ENCODE measurements at regions not wholly inside any gene's neighbourhood (a gene's known extent, or its start where the extent isn't known, plus 50 kb on each side); places are given as distances from the start of the nearest gene placed in this dataset.

GRCh38 chr2:186927185-186927866, 78.4 kb upstream of the ZSWIM2 start:
- H3K14ac ChIP-seq (replicated peaks; ENCODE audit: low read depth, low read length): no peak overlapping the region
- no peak overlapping the region for H2BK20ac ChIP-seq (ENCODE audit: low read depth, low read length)
- no peaks in the 10 kb centered on the region for H3K27me3 ChIP-seq (ENCODE audit: control insufficient read depth, insufficient read depth, low read length)
- DNase-seq (no peak), ATAC-seq (ENCODE audit: low read depth) (no peak)
- H3K36me3 ChIP-seq (ENCODE audit: control insufficient read depth, insufficient read depth, low read length): no peaks in the 10 kb centered on the region
- no peak overlapping the region for H3K9ac ChIP-seq (ENCODE audit: low read depth, low read length)
- H3K27ac ChIP-seq (ENCODE audit: insufficient read depth, low read length): no peak overlapping the region
- no peak overlapping the region for H3K4me3 ChIP-seq (ENCODE audit: insufficient read depth, low read depth, low read length)
- H4K20me1 ChIP-seq (ENCODE audit: insufficient read depth, low read length): no peaks in the 10 kb centered on the region
- no peaks in the 10 kb centered on the region for H3K9me3 ChIP-seq (ENCODE audit: control insufficient read depth, insufficient read depth, low read length)
- WGBS, 2 experiments (ENCODE audit: extremely low coverage in 2 of 2, insufficient read length in 1 of 2): no CpG with 5 or more reads among the region's 4 CpGs
- H2BK15ac ChIP-seq (ENCODE audit: low read depth, low read length): no peak overlapping the region
- H3K79me1 ChIP-seq (ENCODE audit: low read depth in 1 of 2, low read length in 2 of 2): no peaks in the 10 kb centered on the region
- TF ChIP-seq SMC3 (IDR thresholded peaks at IDR 0.05; ENCODE audit: low read depth, low read length): no peak
- no peak for TF ChIP-seq ELK1 (IDR thresholded peaks at IDR 0.05; ENCODE audit: borderline replicate concordance, low read depth, low read length)
- TF ChIP-seq POLR2A (IDR thresholded peaks at IDR 0.05; ENCODE audit: low read depth, low read length): no peak
- TF ChIP-seq MAZ (IDR thresholded peaks at IDR 0.05; ENCODE audit: borderline replicate concordance, low read depth, low read length): no peak
- no peak for TF ChIP-seq CEBPB (IDR thresholded peaks at IDR 0.05; ENCODE audit: low read depth, low read length)
- no peak for TF ChIP-seq RAD21 (IDR thresholded peaks at IDR 0.05; ENCODE audit: low read length)
- TF ChIP-seq BHLHE40 (IDR thresholded peaks at IDR 0.05; ENCODE audit: low read depth, low read length): no peak
- no peak for TF ChIP-seq NFE2L2 (IDR thresholded peaks at IDR 0.05; ENCODE audit: low read depth, low read length)
- TF ChIP-seq FOS (IDR thresholded peaks at IDR 0.05; ENCODE audit: low read depth, low read length): no peak
- TF ChIP-seq RCOR1 (IDR thresholded peaks at IDR 0.05; ENCODE audit: insufficient replicate concordance, low read length): no peak
- CTCF ChIA-PET: no interaction called here
- H4K5ac ChIP-seq (ENCODE audit: low read depth, low read length): no peak overlapping the region
- no peak overlapping the region for H2AFZ ChIP-seq (replicated peaks; ENCODE audit: low read length, poor library complexity)
- in situ Hi-C loops (cut with MboI; ENCODE audit: low sequenced_read_pairs): no loop called here
- H3K4me2 ChIP-seq (ENCODE audit: low read depth, low read length): no peak overlapping the region
- no peak overlapping the region for H4K91ac ChIP-seq (ENCODE audit: insufficient read depth, low read depth, low read length)
- intact Hi-C loops (cut with micrococcal nuclease): no loop called here
- H4K8ac ChIP-seq (ENCODE audit: low read depth in 2 of 2, low read length in 2 of 2): no peak overlapping the region
- H2BK5ac ChIP-seq (ENCODE audit: low read depth, low read length, poor library complexity, severe bottlenecking): no peak overlapping the region
- H3K23ac ChIP-seq (ENCODE audit: low read depth, low read length): no peak overlapping the region
- H3K56ac ChIP-seq (ENCODE audit: extremely low read depth, insufficient read depth, low read length): no peak overlapping the region
- no peak overlapping the region for H2AK5ac ChIP-seq (ENCODE audit: low read depth, low read length)
- POLR2A ChIA-PET (ENCODE audit: unreplicated experiment): no interaction called here
- H3K9me1 ChIP-seq (ENCODE audit: insufficient read depth, low read length): no peaks in the 10 kb centered on the region
- no peak overlapping the region for H3K18ac ChIP-seq (ENCODE audit: low read depth, low read length)
- BruUV-seq (replicated peaks): no TSS peak
- dilution Hi-C loops (cut with HindIII; ENCODE audit: low sequenced_read_pairs, unreplicated experiment): no loop called here
- no peaks in the 10 kb centered on the region for H3K4me1 ChIP-seq (ENCODE audit: control insufficient read depth, insufficient read depth, low read length)
- no peak overlapping the region for H3K4ac ChIP-seq (ENCODE audit: low read depth, low read length)
- H2BK120ac ChIP-seq (ENCODE audit: low read depth, low read length): no peak overlapping the region
- H2AK9ac ChIP-seq (replicated peaks; ENCODE audit: low read depth, low read length, poor library complexity): no peak overlapping the region
